PC-3 (cell line): ENCODE measurements at regions not wholly inside any gene's neighbourhood (a gene's known extent, or its start where the extent isn't known, plus 50 kb on each side); places are given as distances from the start of the nearest gene placed in this dataset.

ENCODE experiments used
- ATAC-seq: fragments of 200-7000 bp; cut with Tn5 transposase; 2 replicates; pipeline ENCODE4 v1.9.1; 2020; ENCODE audit warnings: mild to moderate bottlenecking, moderate library complexity
- BruUV-seq: library from RNA; stranded (reverse); fragments of 400-500 nt; replicated peaks from 2 replicates; lab custom pipeline; 2021; lab: Mats Ljungman, UMichigan
- CTCF ChIA-PET: fragments of 300-600 bp; sonication (Branson Sonifier 250); formaldehyde crosslinking; loops from one replicate; lab custom pipeline; 2022; ENCODE audit warnings: antibody characterized with exemption; lab: Charles Lee
- POLR2A ChIA-PET: fragments of 300-600 bp; sonication (Branson Sonifier 250); formaldehyde crosslinking; loops from one replicate; lab custom pipeline; 2022; ENCODE audit warnings: antibody characterized with exemption; ENCODE audit not compliant: unreplicated experiment; lab: Charles Lee
- DNase-seq: peaks from one replicate; pipeline ENCODE4 v3.0.0-alpha.2; 2015
- H2AFZ ChIP-seq: fragments of 300-600 bp; sonication (generic); 2 replicates; pipeline ENCODE4 v1.6.0; 2016; ENCODE audit warnings: antibody characterized with exemption, low read length
- H3F3A ChIP-seq: fragments of 300-600 bp; sonication (generic); one replicate; pipeline ENCODE4 v1.6.0; 2017; ENCODE audit warnings: antibody characterized with exemption, low read length, control low read depth, mild to moderate bottlenecking; ENCODE audit not compliant: unreplicated experiment
- H3K27ac ChIP-seq: fragments of 300-600 bp; sonication (generic); 2 replicates; pipeline ENCODE4 v1.5.1; 2016; ENCODE audit warnings: mild to moderate bottlenecking, low read length
- H3K27me3 ChIP-seq: fragments of 300-600 bp; sonication (generic); 2 replicates; pipeline ENCODE4 v1.6.1; 2016; ENCODE audit warnings: low read length, mixed read lengths
- H3K36me3 ChIP-seq: fragments of 300-600 bp; sonication (generic); 2 replicates; pipeline ENCODE4 v1.6.1; 2016; ENCODE audit warnings: low read depth, mixed run types, low read length, mixed read lengths
- H3K4me1 ChIP-seq: fragments of 300-600 bp; sonication (generic); 2 replicates; pipeline ENCODE4 v1.5.1; 2016; ENCODE audit warnings: low read length; ENCODE audit not compliant: insufficient read depth
- H3K4me2 ChIP-seq: fragments of 300-600 bp; sonication (generic); 2 replicates; pipeline ENCODE4 v1.6.0; 2016; ENCODE audit warnings: low read length
- H3K4me3 ChIP-seq: fragments of 300-600 bp; sonication (generic); 2 replicates; pipeline ENCODE4 v1.5.1; 2016; ENCODE audit warnings: mild to moderate bottlenecking, low read length, mixed read lengths
- H3K79me2 ChIP-seq: fragments of 300-600 bp; sonication (generic); 2 replicates; pipeline ENCODE4 v1.6.1; 2017; ENCODE audit warnings: low read length, mixed read lengths
- H3K9ac ChIP-seq: fragments of 300-600 bp; sonication (generic); 2 replicates; pipeline ENCODE4 v1.6.0; 2016; ENCODE audit warnings: mild to moderate bottlenecking, low read length
- H3K9me2 ChIP-seq: fragments of 300-600 bp; sonication (generic); replicated peaks from 2 replicates; pipeline ENCODE4 v1.6.1; 2016; ENCODE audit warnings: mixed run types, low read length, mixed read lengths
- H3K9me3 ChIP-seq: fragments of 300-600 bp; sonication (generic); 2 replicates; pipeline ENCODE4 v1.6.1; 2016; ENCODE audit warnings: low read length, mixed read lengths
- H4K20me1 ChIP-seq: fragments of 300-600 bp; sonication (generic); 2 replicates; pipeline ENCODE4 v1.6.1; 2016; ENCODE audit warnings: low read length, mixed read lengths
- CTCF ChIP-seq: fragments of 300-600 bp; sonication (generic); conservative IDR thresholded peaks from 2 replicates; pipeline ENCODE4 v1.5.1; 2017; ENCODE audit warnings: antibody characterized with exemption, low read depth, mild to moderate bottlenecking, low read length
- EZH2 ChIP-seq: fragments of 300-600 bp; sonication (generic); IDR thresholded peaks from one replicate; pipeline ENCODE4 v1.6.1; 2017; ENCODE audit warnings: antibody characterized with exemption, mild to moderate bottlenecking, low read length; ENCODE audit not compliant: unreplicated experiment
- EZH2phosphoT487 ChIP-seq: fragments of 300-600 bp; sonication (generic); IDR thresholded peaks from 2 replicates; pipeline ENCODE4 v1.6.1; 2018; ENCODE audit warnings: mild to moderate bottlenecking, antibody characterized with exemption, low read length, borderline replicate concordance
- intact Hi-C: fragments of 100-400 bp; cut with micrococcal nuclease; formaldehyde crosslinking; loops from 2 replicates; pipeline ENCODE4 v1.9.0; 2023

GRCh38 chr2:47272031-47272864 is 95.9 kb upstream of the CALM2 start:
- POLR2A ChIA-PET: no interaction called here
- H3K36me3 ChIP-seq: no peaks in the 10 kb centered on the region
- peak; percentile 70 for DNase-seq

GRCh38 chr2:47271054-47272000 is 95.0 kb upstream of the CALM2 start:
- Histone ChIP-seq H3K4me1 (peaks cover 47% of the 10 kb centered on the region), H3K79me2 (no peaks in the 10 kb centered on the region), H3K9ac (peak overlapping the region; percentile 59), H3K27ac (peak overlapping the region; percentile 87), H3K27me3 (no peaks in the 10 kb centered on the region), H3K9me2 (no peaks in the 10 kb centered on the region), H2AFZ (peak overlapping the region; percentile 90), H3K4me3 (no peak overlapping the region), H3K4me2 (peak overlapping the region; percentile 83), H3F3A (peaks cover 3% of the 10 kb centered on the region), H3K9me3 (no peaks in the 10 kb centered on the region), H3K36me3 (no peaks in the 10 kb centered on the region), H4K20me1 (no peaks in the 10 kb centered on the region)
- CTCF ChIA-PET: interaction anchor here (0.5 to 0.6 kb wide), 3 partner anchors 84 to 99 kb away, joined by 3 to 8 read pairs (median 4); no protein-coding TSS in a partner anchor
- no peak for ATAC-seq
- DNase-seq: no peak
- POLR2A ChIA-PET: interaction anchor here (0.6 to 0.7 kb wide), 2 partner anchors 84 to 93 kb away, joined by 3 to 6 read pairs; no protein-coding TSS in a partner anchor
- intact Hi-C loops: loop anchor here (5.0 kb wide), 2 partner anchors 51 to 354 kb away; partner anchors contain the start of gene MCFD2
- TF ChIP-seq EZH2phosphoT487 (no peak), EZH2 (no peak), CTCF (no peak)
- BruUV-seq: no TSS peak

More at GRCh38 chr2:47272031-47272864, 95.9 kb upstream of the CALM2 start:
- H2AFZ ChIP-seq: peak overlapping the region; percentile 90
- peak overlapping the region; percentile 83 for H3K4me2 ChIP-seq
- H3F3A ChIP-seq: peaks cover 3% of the 10 kb centered on the region
- intact Hi-C loops: loop anchor here (5.0 kb wide), 2 partner anchors 50 to 355 kb away; partner anchors contain the start of gene MCFD2
- no peaks in the 10 kb centered on the region for H3K9me3 ChIP-seq
- H3K27me3 ChIP-seq: no peaks in the 10 kb centered on the region
- BruUV-seq: no TSS peak
- peak overlapping the region; percentile 87 for H3K27ac ChIP-seq
- CTCF ChIA-PET: interaction anchor here (0.5 to 0.6 kb wide), 2 partner anchors 23 to 100 kb away, joined by 5 to 8 read pairs; no protein-coding TSS in a partner anchor
- peak; percentile 62 for ATAC-seq
- H3K79me2 ChIP-seq: no peaks in the 10 kb centered on the region
- peaks cover 47% of the 10 kb centered on the region for H3K4me1 ChIP-seq
- peak overlapping the region; percentile 63 for H3K4me3 ChIP-seq
- H4K20me1 ChIP-seq: no peaks in the 10 kb centered on the region
- peak overlapping the region; percentile 59 for H3K9ac ChIP-seq
- H3K9me2 ChIP-seq: no peaks in the 10 kb centered on the region
- TF ChIP-seq EZH2: no peak
- TF ChIP-seq CTCF: peak; percentile 96
